GM18951 (cell line): ENCODE measurements at regions not wholly inside any gene's neighbourhood (a gene's known extent, or its start where the extent isn't known, plus 50 kb on each side); places are given as distances from the start of the nearest gene placed in this dataset.
"Not testable (repeated sequence)": the region's sequence is repeated elsewhere in the genome, so short reads cannot be mapped to it uniquely, and the experiment has no call there.

Source experiments
- POLR2A ChIP-seq: IDR thresholded peaks from 4 replicates; pipeline ENCODE4 v1.6.1; 2011; ENCODE audit warnings: mild to moderate bottlenecking; ENCODE audit not compliant: insufficient read length, insufficient read depth; ENCODE audit errors: extremely low read depth
- in situ Hi-C: fragments of 300-500 bp; cut with MboI; formaldehyde crosslinking; loops from one replicate; pipeline ENCODE4 v1.12.0; 2022; ENCODE audit warnings: low sequenced_read_pairs, mixed read lengths, inconsistent platforms; ENCODE audit not compliant: unreplicated experiment

DNA sequence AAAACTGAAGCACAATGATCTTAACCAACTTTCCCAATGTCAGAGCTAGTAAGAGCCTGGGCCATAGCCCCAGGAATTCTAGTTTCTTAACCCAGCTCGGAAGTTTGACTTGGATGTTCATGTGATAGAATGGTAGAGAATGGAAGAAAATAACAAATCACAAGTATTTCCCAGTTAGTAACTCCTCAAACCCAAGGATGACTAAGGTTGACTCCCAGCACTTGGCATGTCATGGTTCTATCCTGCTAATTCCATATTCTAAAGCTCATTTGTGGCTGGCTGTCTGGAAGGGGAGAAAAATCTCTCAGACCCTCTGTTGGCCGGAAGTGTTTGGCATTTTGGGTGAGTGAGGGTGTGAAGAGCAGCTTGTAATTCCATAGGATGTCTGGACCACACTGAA lies 248.7 kb downstream of the RFPL4B start:
- TF ChIP-seq POLR2A = no peak
- in situ Hi-C loops = no loop called here

DNA sequence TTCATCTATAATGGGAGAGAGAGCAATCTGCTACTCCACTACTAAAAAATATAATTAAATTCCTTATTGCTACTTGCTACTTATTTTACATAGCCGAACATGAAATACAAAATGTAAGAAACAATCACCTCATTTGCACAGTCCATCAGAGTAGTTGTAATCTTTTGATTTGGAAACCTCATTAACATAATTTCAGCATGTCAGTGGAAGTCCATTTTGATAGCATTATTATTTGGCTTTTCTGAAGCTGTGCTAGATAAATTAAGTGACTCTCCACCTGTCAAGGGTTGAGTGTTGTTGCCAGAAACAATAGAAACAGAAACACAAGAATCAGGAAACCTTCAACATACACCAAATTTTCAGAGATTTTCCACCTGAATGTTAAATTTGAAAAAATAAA lies 250.0 kb downstream of the RFPL4B start:
- no peak for TF ChIP-seq POLR2A
- in situ Hi-C loops = no loop called here

DNA sequence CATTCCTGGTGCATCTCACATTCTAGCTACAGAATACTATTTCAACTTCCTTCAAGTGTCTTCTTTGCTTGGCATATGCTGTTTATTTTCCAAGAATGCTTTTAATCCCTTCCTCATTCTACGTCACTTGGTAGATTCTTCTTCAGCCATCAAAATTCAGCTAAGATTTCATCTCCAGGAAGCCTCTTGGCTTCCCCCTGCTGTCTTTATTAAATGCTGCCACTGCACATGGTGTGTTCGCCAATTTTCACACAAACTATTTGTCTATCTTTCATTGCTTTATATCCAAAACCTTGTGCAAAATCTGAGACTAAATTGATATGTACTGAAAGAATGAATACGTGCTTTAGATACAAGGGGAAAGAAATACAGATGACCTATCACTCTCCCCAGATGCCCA lies 253.0 kb downstream of the RFPL4B start:
- TF ChIP-seq POLR2A = no peak
- in situ Hi-C loops = no loop called here

DNA sequence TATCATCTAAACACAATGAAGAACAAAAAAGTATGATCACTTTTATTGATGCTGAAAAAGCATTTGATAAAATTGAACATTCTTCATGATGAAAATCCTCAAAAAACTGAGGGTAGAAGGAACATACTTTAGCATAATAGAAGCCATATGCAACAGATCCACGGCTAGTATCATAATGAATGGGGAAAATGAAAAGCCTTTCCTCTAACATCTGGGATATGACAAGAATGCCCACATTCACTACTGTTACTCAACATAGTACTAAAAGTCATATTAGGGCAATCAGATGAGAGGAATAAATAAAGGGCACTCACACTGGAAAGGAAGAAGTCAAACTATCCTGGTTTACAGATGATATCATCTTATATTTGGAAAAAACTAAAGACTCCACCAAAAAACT lies 256.6 kb downstream of the RFPL4B start:
- in situ Hi-C loops = no loop called here
- TF ChIP-seq POLR2A = no peak

DNA sequence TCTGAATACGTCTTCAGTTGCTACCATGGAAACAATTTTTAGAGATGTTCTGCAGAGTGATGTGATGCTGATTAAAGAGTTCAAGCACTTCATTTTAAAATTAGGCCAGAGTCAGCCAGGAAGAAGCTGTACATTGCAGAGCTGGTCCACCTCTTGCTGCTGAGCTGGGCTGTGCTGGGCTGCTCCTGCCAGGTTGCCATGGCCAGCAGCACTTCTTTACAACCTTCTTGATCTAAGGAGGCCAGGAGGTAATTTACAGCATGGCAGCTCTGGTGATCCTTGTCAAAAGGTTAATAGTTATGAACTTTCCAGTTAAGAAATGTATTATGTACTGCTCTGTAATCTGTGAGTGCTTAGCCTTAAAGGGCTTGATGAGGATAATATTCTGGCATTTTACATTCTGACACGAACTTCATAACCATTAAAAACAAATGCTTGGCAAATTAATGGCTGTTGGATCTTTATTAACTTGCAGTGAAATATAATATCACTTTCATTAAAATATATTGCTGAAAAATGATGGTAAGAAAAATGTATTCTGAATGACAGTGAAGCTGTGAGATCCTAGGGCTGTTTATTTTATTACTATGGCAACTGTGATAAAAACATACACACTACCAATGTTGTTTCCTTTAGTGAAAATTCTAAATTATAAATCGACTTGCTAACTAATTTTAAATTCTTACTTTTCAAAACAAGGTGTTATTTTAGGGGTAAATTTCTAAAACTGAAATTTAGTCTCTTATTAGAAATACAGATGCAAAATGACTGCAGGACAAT lies 259.7 kb downstream of the RFPL4B start:
- in situ Hi-C loops = no loop called here

DNA sequence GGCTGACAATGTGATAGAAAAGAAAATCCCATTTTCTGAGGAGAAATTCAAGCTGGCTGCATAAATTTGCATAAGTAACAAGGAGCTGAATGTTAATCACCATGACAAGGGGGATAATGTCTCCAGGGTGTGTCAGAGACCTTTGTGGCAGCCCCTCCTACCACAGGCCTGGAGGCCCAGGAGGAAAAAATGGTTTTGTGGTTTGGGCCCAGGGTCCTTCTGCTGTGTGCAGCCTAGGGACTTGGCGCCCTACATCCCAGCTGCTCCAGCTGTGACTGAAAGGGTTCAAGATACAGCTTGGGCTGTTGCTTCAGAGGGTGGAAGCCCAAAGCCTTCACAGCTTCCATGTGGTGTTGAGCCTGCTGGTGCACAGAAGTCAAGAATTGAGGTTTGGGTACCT lies 261.8 kb downstream of the RFPL4B start:
- in situ Hi-C loops = not testable (repeated sequence)

More for the DNA sequence above, 259.7 kb downstream of the RFPL4B start:
- no peak for TF ChIP-seq POLR2A

DNA sequence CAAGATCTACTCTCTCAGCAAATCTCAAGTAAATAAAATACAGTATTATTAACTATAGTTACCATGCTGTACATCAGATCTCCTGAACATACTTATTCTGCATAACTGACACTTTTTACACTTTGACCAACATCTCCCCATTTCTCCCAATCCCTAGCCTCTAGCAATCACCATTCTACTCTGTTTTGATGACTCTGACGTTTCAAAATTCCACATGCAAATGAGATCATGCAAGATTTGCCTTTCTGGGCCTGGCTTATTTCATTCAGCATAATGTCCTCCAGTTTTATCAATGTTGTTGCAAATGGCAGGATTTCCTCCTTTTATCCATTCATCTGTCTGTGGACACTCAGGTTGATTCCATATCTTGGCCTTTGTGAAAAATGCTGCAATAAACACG lies 266.3 kb downstream of the RFPL4B start:
- TF ChIP-seq POLR2A = no peak
- in situ Hi-C loops = no loop called here

DNA sequence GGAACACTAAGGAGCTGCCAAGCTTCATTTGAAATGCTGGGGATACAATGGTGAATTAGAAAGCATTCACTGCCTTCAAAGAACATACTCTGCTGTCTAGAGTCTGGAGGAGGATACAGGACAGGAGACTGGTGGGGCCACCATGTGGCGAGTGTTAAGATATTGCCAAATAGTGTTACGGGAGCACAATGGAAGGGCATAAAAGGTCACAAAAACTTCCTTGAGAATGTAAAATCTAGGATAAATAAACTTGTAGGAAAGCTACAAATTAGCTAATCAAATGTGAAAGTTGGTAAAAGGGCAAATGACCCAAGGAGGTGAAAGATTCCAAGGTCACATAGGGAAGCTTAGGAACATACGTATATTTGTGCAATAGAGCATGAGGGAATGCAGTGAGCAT lies 271.7 kb downstream of the RFPL4B start:
- TF ChIP-seq POLR2A = no peak
- in situ Hi-C loops = no loop called here

DNA sequence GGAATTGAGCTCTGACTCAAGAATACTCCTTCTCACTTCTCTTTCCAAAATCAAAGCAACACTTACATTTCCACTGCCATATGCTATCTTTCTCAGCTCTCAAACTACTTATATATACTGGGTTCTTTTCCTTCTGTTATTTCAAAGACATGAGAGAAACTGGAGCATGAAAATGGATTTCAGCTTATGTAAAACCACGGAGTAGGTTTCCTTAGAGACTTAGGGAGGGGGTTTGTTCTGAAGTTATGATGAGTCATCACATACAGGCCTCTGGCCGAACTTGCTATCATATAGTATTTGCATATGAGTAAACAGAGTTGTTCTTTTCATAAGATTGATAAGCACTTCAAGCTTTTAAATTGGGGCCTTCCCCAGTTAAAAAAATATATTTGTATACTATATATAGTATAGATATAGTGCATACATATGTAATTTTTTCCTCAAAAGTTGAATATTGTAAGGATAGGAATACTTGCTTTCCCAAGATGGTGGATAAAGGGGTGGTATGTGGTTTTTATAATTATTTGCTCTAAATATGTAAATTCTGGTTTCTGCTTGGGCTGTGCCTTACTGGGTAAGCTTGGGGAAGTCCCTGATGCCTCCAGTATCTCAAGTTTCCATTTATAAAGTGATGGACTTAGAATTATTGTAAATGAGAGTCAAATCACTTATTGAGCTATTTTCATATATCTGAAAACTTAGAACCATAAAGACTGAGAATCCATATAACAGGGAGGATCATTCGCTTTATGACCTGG lies 273.9 kb downstream of the RFPL4B start:
- TF ChIP-seq POLR2A = no peak
- in situ Hi-C loops = no loop called here

DNA sequence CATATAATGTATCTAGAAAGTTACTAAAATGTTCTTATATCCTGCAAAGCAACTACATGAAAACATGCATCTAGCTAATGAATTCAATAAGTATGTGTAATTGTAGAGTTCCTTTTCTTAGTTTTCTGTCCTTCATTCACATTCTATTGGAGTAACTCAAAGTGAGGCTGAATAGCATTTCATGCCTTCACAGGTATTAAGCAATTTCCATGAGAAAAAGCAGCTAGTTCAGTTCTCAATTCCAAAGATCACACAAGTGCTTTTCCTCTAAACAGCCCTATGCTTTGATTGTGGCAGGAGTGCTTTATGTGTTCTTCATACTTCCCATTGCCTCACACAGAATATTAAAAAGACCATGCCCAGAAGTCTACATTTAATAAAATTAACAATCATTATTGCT lies 274.9 kb downstream of the RFPL4B start:
- in situ Hi-C loops = no loop called here
- TF ChIP-seq POLR2A = no peak

DNA sequence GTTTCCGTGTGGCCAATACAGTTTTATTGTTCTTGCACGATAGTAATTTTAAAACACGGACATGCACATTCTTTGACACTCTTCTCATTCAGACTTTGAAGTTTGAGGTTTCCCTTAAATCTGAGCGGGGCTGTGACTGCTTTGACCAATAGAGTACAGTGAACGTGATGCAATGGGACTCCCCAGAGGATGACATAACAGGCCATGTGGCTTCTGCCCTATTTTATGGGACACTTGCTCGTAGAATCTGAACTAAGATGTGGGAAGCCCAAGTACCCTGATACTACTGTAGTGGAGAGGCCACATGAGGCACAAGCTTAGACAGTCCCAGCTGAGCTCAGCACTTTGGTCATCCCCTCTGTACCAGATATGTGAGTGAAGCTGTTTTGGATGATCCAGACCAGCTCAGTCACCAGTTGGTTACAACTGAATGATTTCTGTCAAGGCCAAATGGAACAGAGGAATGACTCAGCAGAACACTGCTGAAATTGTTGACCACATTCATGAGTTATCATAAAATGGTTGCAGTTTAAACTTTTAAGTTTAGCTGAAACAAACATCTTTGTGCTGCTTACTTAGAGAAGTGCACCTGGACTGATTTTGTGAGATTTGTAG lies 279.4 kb downstream of the RFPL4B start:
- in situ Hi-C loops = no loop called here
- TF ChIP-seq POLR2A = no peak

DNA sequence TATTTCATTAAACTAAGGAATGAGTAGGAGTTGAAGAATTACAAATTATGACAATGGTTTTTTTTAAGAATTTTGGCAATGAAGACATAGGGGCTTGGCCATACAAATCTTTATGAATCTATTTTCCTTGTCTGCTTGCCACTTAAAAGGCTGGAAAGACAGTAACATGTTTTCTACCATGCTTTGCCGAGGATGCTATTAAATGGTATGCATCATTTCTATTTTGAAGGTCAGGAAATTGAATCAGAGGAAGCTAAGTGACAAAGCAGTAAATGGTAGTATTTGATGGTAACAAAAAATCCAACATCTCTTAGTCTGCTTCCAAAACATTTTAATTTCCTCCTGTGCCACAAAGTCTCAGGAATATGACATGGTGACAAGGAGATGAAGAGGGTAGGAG lies 287.2 kb downstream of the RFPL4B start:
- no peak for TF ChIP-seq POLR2A
- in situ Hi-C loops = no loop called here

DNA sequence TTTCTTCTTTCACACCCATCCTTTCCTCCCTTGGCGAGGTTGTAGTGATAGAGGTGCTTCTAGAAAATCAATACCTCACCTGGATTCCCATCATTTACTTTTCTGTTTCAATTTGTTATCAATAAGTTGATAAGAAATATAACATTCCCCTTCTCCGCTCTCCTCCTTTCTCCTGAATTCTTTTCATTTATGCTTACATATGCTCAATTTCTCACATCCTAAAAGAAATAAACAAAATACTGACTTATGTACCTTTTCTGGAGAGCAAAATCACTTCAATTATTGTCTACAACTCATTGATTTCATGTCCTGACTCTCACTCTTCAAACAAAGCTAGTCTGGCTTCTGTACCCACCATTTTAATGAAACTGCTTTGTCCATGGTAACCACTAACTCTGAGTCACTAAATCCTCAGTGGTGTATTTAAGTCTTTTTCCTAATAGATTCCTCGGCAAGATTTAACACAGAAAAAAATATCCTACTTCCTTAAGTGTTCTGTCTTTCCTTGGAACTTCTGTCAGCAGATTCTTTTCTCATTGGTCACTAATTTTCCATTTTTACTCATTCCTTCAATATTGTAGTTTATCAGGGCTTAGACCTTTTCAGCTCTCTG lies 289.6 kb downstream of the RFPL4B start:
- no peak for TF ChIP-seq POLR2A
- in situ Hi-C loops = no loop called here
